ENCODE measurements at regions not wholly inside any gene's neighbourhood (a gene's known extent, or its start where the extent isn't known, plus 50 kb on each side); places are given as distances from the start of the nearest gene placed in this dataset.

DNA sequence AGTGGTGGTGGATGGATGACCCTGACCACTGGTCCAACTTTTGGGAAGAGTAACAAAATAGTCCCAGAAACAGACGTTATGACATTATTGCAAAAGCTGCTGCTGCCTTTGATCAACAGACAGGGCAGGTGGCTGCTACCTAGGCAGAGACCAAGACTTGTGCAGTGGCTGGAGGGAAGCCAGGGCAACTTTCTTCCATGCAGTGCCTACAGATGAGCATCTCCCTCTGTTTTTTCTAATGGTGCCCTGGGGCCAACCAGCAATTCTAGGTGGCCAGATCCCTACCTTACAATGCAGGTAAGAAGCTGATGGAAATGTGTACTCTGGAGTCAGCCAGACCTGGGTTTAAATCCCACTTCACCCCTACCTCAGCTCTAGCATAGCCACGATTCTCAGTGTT is 283.1 kb upstream of the POU3F1 start:
- TF ChIP-seq SPI1 (IDR thresholded peaks at IDR 0.05; ENCODE audit: borderline replicate concordance, low read depth) (no peak), GABPA (IDR thresholded peaks at IDR 0.05; ENCODE audit: low read depth) (no peak), POLR2AphosphoS5 (IDR thresholded peaks at IDR 0.05; ENCODE audit: low read depth) (no peak)
- TF ChIP-seq, protein P1, sequence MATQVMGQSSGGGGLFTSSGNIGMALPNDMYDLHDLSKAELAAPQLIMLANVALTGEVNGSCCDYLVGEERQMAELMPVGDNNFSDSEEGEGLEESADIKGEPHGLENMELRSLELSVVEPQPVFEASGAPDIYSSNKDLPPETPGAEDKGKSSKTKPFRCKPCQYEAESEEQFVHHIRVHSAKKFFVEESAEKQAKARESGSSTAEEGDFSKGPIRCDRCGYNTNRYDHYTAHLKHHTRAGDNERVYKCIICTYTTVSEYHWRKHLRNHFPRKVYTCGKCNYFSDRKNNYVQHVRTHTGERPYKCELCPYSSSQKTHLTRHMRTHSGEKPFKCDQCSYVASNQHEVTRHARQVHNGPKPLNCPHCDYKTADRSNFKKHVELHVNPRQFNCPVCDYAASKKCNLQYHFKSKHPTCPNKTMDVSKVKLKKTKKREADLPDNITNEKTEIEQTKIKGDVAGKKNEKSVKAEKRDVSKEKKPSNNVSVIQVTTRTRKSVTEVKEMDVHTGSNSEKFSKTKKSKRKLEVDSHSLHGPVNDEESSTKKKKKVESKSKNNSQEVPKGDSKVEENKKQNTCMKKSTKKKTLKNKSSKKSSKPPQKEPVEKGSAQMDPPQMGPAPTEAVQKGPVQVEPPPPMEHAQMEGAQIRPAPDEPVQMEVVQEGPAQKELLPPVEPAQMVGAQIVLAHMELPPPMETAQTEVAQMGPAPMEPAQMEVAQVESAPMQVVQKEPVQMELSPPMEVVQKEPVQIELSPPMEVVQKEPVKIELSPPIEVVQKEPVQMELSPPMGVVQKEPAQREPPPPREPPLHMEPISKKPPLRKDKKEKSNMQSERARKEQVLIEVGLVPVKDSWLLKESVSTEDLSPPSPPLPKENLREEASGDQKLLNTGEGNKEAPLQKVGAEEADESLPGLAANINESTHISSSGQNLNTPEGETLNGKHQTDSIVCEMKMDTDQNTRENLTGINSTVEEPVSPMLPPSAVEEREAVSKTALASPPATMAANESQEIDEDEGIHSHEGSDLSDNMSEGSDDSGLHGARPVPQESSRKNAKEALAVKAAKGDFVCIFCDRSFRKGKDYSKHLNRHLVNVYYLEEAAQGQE (IDR thresholded peaks at IDR 0.05; ENCODE audit: insufficient replicate concordance, low read depth) = no peak
- TF ChIP-seq, protein P2, sequence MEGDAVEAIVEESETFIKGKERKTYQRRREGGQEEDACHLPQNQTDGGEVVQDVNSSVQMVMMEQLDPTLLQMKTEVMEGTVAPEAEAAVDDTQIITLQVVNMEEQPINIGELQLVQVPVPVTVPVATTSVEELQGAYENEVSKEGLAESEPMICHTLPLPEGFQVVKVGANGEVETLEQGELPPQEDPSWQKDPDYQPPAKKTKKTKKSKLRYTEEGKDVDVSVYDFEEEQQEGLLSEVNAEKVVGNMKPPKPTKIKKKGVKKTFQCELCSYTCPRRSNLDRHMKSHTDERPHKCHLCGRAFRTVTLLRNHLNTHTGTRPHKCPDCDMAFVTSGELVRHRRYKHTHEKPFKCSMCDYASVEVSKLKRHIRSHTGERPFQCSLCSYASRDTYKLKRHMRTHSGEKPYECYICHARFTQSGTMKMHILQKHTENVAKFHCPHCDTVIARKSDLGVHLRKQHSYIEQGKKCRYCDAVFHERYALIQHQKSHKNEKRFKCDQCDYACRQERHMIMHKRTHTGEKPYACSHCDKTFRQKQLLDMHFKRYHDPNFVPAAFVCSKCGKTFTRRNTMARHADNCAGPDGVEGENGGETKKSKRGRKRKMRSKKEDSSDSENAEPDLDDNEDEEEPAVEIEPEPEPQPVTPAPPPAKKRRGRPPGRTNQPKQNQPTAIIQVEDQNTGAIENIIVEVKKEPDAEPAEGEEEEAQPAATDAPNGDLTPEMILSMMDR (IDR thresholded peaks at IDR 0.05; ENCODE audit: insufficient read depth, low read length) = no peak
- DNase-seq (ENCODE audit: low read depth in 1 of 2, low spot score in 1 of 2) = no peak
- H3K4me3 ChIP-seq (replicated peaks; ENCODE audit: insufficient read depth, low read length) = no peak overlapping the region

DNA sequence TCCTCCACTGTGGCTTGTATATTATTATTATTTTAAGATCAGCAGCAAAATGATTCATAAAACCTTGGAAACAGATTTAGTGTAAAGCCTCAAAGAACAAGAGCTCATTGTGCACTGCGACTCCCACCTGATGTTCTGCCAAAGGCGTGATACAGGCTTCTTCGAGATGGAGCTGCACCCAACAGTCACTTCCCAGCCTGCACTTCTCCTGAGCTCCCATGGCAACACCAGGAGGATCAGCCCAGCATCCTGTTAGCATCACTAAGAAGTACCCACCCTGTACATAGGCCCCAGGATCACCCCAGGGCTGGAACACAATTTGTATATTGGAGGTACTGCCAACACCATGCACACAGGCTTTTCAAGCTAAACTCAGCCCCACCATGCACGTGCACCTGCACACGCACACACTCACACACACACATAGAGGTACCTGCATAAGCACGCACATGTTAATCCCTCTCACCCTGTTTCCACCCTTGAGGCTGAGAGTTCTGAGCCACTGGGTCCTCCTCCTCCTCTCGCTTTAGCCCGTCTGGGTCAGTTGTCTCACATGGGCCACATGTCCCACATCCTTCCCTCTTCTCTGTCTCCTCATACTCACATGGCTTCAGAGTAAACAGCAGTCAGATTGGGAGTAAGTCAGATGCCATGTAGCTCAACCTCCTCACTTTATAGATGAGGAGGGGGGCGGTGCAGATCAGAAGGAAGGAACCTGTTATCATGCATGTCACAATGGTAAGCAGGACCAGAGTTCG is 281.9 kb upstream of the POU3F1 start:
- H3K27me3 ChIP-seq (ENCODE audit: insufficient read depth, poor library complexity, severe bottlenecking) = peaks cover 3% of the 10 kb centered on the region
- TF ChIP-seq, protein P1 (IDR thresholded peaks at IDR 0.05; ENCODE audit: insufficient replicate concordance, low read depth) = no peak
- TF ChIP-seq SPI1 (IDR thresholded peaks at IDR 0.05; ENCODE audit: borderline replicate concordance, low read depth) = no peak
- TF ChIP-seq, protein P2 (IDR thresholded peaks at IDR 0.05; ENCODE audit: insufficient read depth, low read length) = no peak
- no peak for TF ChIP-seq GABPA (IDR thresholded peaks at IDR 0.05; ENCODE audit: low read depth)
- TF ChIP-seq POLR2AphosphoS5 (IDR thresholded peaks at IDR 0.05; ENCODE audit: low read depth) = no peak
- DNase-seq (ENCODE audit: low read depth in 1 of 2, low spot score in 1 of 2) = no peak
- no peak overlapping the region for H3K4me3 ChIP-seq (replicated peaks; ENCODE audit: insufficient read depth, low read length)
- H3K27ac ChIP-seq (replicated peaks) = no peak overlapping the region

More for the DNA sequence above, 283.1 kb upstream of the POU3F1 start:
- Histone ChIP-seq H3K27ac (replicated peaks) (no peak overlapping the region), H3K27me3 (ENCODE audit: insufficient read depth, poor library complexity, severe bottlenecking) (peaks cover 2% of the 10 kb centered on the region)

DNA sequence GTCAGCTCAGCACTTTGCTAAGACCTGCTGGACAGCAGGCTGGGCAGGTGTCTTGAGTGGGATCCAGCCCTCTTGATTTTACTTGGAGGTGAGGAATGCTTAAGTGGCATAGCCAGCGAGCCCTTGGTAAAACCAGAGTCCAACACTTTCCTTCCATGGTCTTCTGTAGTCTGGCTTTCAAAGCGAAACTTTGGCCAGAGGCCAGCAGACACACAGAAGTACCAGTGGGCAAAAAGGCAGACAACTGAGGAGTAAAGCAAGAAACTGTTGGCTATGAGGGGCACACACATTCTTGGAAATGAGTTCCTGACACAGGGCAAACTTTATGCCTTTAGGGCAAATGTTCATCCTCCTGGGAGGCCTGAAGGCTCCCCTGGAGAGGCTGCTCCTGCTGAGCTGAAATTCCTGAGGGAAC is 281.0 kb upstream of the POU3F1 start:
- no peak for DNase-seq (ENCODE audit: low read depth in 1 of 2, low spot score in 1 of 2)
- TF ChIP-seq, protein P1 (IDR thresholded peaks at IDR 0.05; ENCODE audit: insufficient replicate concordance, low read depth) = no peak
- no peak overlapping the region for H3K4me3 ChIP-seq (replicated peaks; ENCODE audit: insufficient read depth, low read length)
- peaks cover 3% of the 10 kb centered on the region for H3K27me3 ChIP-seq (ENCODE audit: insufficient read depth, poor library complexity, severe bottlenecking)
- H3K27ac ChIP-seq (replicated peaks) = no peak overlapping the region

Measured in HL-60 (cell line).